ENCODE measurements at regions not wholly inside any gene's neighbourhood (a gene's known extent, or its start where the extent isn't known, plus 50 kb on each side); places are given as distances from the start of the nearest gene placed in this dataset.

- Histone ChIP-seq H3K4me3 (ENCODE audit: low read depth, low read length) (no peak overlapping the region), H3K36me3 (ENCODE audit: control insufficient read depth, insufficient read depth, low read length) (no peaks in the 10 kb centered on the region), H3K27me3 (ENCODE audit: control insufficient read depth, insufficient read depth, low read length) (no peaks in the 10 kb centered on the region)
- no peak for TF ChIP-seq CTCF (IDR thresholded peaks at IDR 0.05; ENCODE audit: insufficient read depth, low read length, severe bottlenecking)
- DNase-seq (ENCODE audit: low read depth) (no peak), FAIRE-seq (no peak)
Observed at GRCh38 chr7:136184719-136185118, 207.6 kb upstream of the MTPN start.

GRCh38 chr7:136183981-136184380 lies 206.8 kb upstream of the MTPN start:
- no peak overlapping the region for H3K4me3 ChIP-seq (ENCODE audit: low read depth, low read length)
- FAIRE-seq (no peak), DNase-seq (ENCODE audit: low read depth) (peak; percentile 0)
- H3K36me3 ChIP-seq (ENCODE audit: control insufficient read depth, insufficient read depth, low read length): no peaks in the 10 kb centered on the region
- no peaks in the 10 kb centered on the region for H3K27me3 ChIP-seq (ENCODE audit: control insufficient read depth, insufficient read depth, low read length)
- TF ChIP-seq CTCF (IDR thresholded peaks at IDR 0.05; ENCODE audit: insufficient read depth, low read length, severe bottlenecking): no peak

- no peak for TF ChIP-seq CTCF (IDR thresholded peaks at IDR 0.05; ENCODE audit: insufficient read depth, low read length, severe bottlenecking)
- no peak overlapping the region for H3K4me3 ChIP-seq (ENCODE audit: low read depth, low read length)
- H3K27me3 ChIP-seq (ENCODE audit: control insufficient read depth, insufficient read depth, low read length): no peaks in the 10 kb centered on the region
- no peaks in the 10 kb centered on the region for H3K36me3 ChIP-seq (ENCODE audit: control insufficient read depth, insufficient read depth, low read length)
- no peak for DNase-seq (ENCODE audit: low read depth)
- FAIRE-seq: no peak
Observed at GRCh38 chr7:136180984-136181383, 203.8 kb upstream of the MTPN start.

- FAIRE-seq: no peak
- H3K4me3 ChIP-seq (ENCODE audit: low read depth, low read length): no peak overlapping the region
- H3K27me3 ChIP-seq (ENCODE audit: control insufficient read depth, insufficient read depth, low read length): no peaks in the 10 kb centered on the region
- DNase-seq (ENCODE audit: low read depth): no peak
- TF ChIP-seq CTCF (IDR thresholded peaks at IDR 0.05; ENCODE audit: insufficient read depth, low read length, severe bottlenecking): no peak
- no peaks in the 10 kb centered on the region for H3K36me3 ChIP-seq (ENCODE audit: control insufficient read depth, insufficient read depth, low read length)
Observed at GRCh38 chr7:136179851-136180721, 202.9 kb upstream of the MTPN start.

GRCh38 chr7:136179154-136179553 lies 202.0 kb upstream of the MTPN start:
- TF ChIP-seq CTCF (IDR thresholded peaks at IDR 0.05; ENCODE audit: insufficient read depth, low read length, severe bottlenecking): no peak
- Histone ChIP-seq H3K27me3 (ENCODE audit: control insufficient read depth, insufficient read depth, low read length) (no peaks in the 10 kb centered on the region), H3K36me3 (ENCODE audit: control insufficient read depth, insufficient read depth, low read length) (no peaks in the 10 kb centered on the region), H3K4me3 (ENCODE audit: low read depth, low read length) (no peak overlapping the region)
- DNase-seq (ENCODE audit: low read depth): no peak
- FAIRE-seq: no peak

All from bronchial epithelial cell (primary cell).